Lower leg skin (tissue), 4 donors: ENCODE measurements at regions not wholly inside any gene's neighbourhood (a gene's known extent, or its start where the extent isn't known, plus 50 kb on each side); places are given as distances from the start of the nearest gene placed in this dataset.

ENCODE experiments used
- DNase-seq, 2 donors: peaks; one replicate each; pipeline ENCODE4 v3.0.0-alpha.2; 2019; ENCODE audit warnings: low spot score in 2 of 2
- H3K4me3 ChIP-seq: fragments of 200-600 bp; sonication (generic); 2 replicates; pipeline ENCODE4 v1.5.1; 2017; ENCODE audit warnings: mild to moderate bottlenecking, low read depth; ENCODE audit not compliant: poor library complexity, severe bottlenecking
- CTCF ChIP-seq, 3 donors: fragments of 450-650 bp; IDR thresholded peaks; one replicate each; pipeline ENCODE4 v1.5.1; 2016; ENCODE audit warnings: antibody characterized with exemption in 3 of 3, mild to moderate bottlenecking in 3 of 3, moderate library complexity in 2 of 3
- POLR2A ChIP-seq, 2 donors: fragments of 450-650 bp; IDR thresholded peaks; one replicate each; pipeline ENCODE4 v1.6.1; 2016 to 2017; ENCODE audit warnings: antibody characterized with exemption in 2 of 2, mild to moderate bottlenecking in 1 of 2, moderate library complexity in 1 of 2
- WGBS, 2 donors: methylation state at CpG; one replicate each; pipeline ENCODE4 v1.1.5; 2018; 5-methylcytosine and 5-hydroxymethylcytosine counted together
- intact Hi-C: fragments of 100-400 bp; cut with DNase I; formaldehyde crosslinking; loops from one replicate; pipeline ENCODE4 v1.15.0; 2023; ENCODE audit warnings: low total_unique reads

- intact Hi-C loops: no loop called here
- TF ChIP-seq CTCF (IDR thresholded peaks at IDR 0.05) (no peak), POLR2A (IDR thresholded peaks at IDR 0.05) (no peak)
- WGBS, 2 donors: 94 to 96% methylated on average over 1 of the region's 1 CpG
- no peak overlapping the region for H3K4me3 ChIP-seq
- DNase-seq: no peak
These were observed 1450.7 kb upstream of the ADGRB3 start for GRCh38 chr6:67184405-67184804.

- TF ChIP-seq POLR2A (IDR thresholded peaks at IDR 0.05) (no peak), CTCF (IDR thresholded peaks at IDR 0.05) (no peak)
- WGBS, 2 donors: 73 to 78% methylated on average over 1 of the region's 1 CpG
- H3K4me3 ChIP-seq: no peak overlapping the region
- DNase-seq: no peak
- intact Hi-C loops: no loop called here
These were observed 1460.0 kb upstream of the ADGRB3 start for GRCh38 chr6:67175101-67175500.

- TF ChIP-seq CTCF (IDR thresholded peaks at IDR 0.05) (no peak), POLR2A (IDR thresholded peaks at IDR 0.05) (no peak)
- no peak for DNase-seq
- H3K4me3 ChIP-seq: no peak overlapping the region
- WGBS, 2 donors: 79 to 82% methylated on average over 1 of the region's 1 CpG
- intact Hi-C loops: no loop called here
These were observed 1458.6 kb upstream of the EYS start for GRCh38 chr6:67165606-67166005.

- 50 to 73% methylated on average over 1 of the region's 1 CpG for WGBS, 2 donors
- H3K4me3 ChIP-seq: no peak overlapping the region
- intact Hi-C loops: no loop called here
- TF ChIP-seq CTCF (IDR thresholded peaks at IDR 0.05) (no peak), POLR2A (IDR thresholded peaks at IDR 0.05) (no peak)
- no peak for DNase-seq
These were observed 1453.8 kb upstream of the EYS start for GRCh38 chr6:67160820-67161219.

- TF ChIP-seq CTCF (IDR thresholded peaks at IDR 0.05) (no peak), POLR2A (IDR thresholded peaks at IDR 0.05) (no peak)
- intact Hi-C loops: no loop called here
- no peak overlapping the region for H3K4me3 ChIP-seq
- no peak for DNase-seq
- WGBS, 2 donors: 76 to 87% methylated on average over 4 of the region's 4 CpGs
These were observed 1434.0 kb upstream of the EYS start for GRCh38 chr6:67141005-67141404.

GRCh38 chr6:67133973-67134372, 1426.9 kb upstream of the EYS start:
- WGBS, 2 donors: 92 to 96% methylated on average over 5 of the region's 5 CpGs
- no peak for TF ChIP-seq POLR2A (IDR thresholded peaks at IDR 0.05)
- TF ChIP-seq CTCF (IDR thresholded peaks at IDR 0.05): no peak
- intact Hi-C loops: no loop called here
- H3K4me3 ChIP-seq: no peak overlapping the region
- no peak for DNase-seq
